Cardiac muscle cell (in vitro differentiated cells and primary cell): ENCODE measurements at regions not wholly inside any gene's neighbourhood (a gene's known extent, or its start where the extent isn't known, plus 50 kb on each side); places are given as distances from the start of the nearest gene placed in this dataset.

Source experiments
- DNase-seq, 2 donors: peaks; one replicate each; pipeline versions ENCODE4 v3.0.0 to v3.0.0-alpha.2; 2010 to 2017; ENCODE audit warnings: low read depth in 1 of 2, low spot score in 1 of 2
- H3K27ac ChIP-seq: fragments of 200-600 bp; sonication (generic); 2 replicates; pipeline ENCODE4 v1.5.1; 2016
- H3K27me3 ChIP-seq: fragments of 200-600 bp; sonication (generic); 2 replicates; pipeline ENCODE4 v1.6.0; 2016; ENCODE audit warnings: control low read depth
- H3K36me3 ChIP-seq: fragments of 200-600 bp; sonication (generic); 2 replicates; pipeline ENCODE4 v1.5.1; 2016; ENCODE audit warnings: control low read depth
- H3K4me1 ChIP-seq: fragments of 200-600 bp; sonication (generic); 2 replicates; pipeline ENCODE4 v1.8.1; 2017; ENCODE audit warnings: low read depth, mild to moderate bottlenecking, mixed run types
- H3K4me3 ChIP-seq: fragments of 200-600 bp; sonication (generic); 2 replicates; pipeline ENCODE4 v1.5.1; 2016; ENCODE audit warnings: mild to moderate bottlenecking
- H3K9me3 ChIP-seq: fragments of 200-600 bp; sonication (generic); 2 replicates; pipeline ENCODE4 v1.5.1; 2017; ENCODE audit warnings: low read depth, mild to moderate bottlenecking, control low read depth
- CTCF ChIP-seq: IDR thresholded peaks from 2 replicates; pipeline ENCODE4 v1.5.1; 2012; ENCODE audit warnings: low read depth, mild to moderate bottlenecking, low read length

DNA sequence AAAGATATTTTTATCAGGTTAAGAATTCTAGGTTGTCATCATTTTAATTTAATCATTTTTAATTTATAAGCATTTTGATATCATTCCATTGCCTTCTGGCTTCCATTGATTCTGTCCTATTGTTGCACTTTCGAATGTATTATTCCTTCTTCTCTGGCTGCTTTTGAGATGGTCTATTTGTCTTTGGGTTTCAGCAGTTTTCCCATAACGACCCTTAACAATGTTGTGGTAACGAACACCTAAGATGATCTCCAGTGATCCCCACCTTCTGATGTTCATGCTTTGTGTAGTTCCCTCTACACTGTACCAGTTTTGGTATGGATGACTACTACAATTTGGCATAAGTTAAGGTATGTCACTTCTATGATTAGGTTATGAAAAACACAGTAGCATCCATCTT lies 59.9 kb downstream of the MINAR1 start:
- Histone ChIP-seq H3K27ac (no peak overlapping the region), H3K27me3 (no peaks in the 10 kb centered on the region), H3K9me3 (no peaks in the 10 kb centered on the region), H3K36me3 (no peaks in the 10 kb centered on the region), H3K4me3 (no peak overlapping the region), H3K4me1 (no peaks in the 10 kb centered on the region)
- no peak for DNase-seq
- TF ChIP-seq CTCF = no peak

- no peaks in the 10 kb centered on the region for H3K36me3 ChIP-seq
- H3K27me3 ChIP-seq = no peaks in the 10 kb centered on the region
- H3K9me3 ChIP-seq = no peaks in the 10 kb centered on the region
- DNase-seq = no peak
- H3K4me1 ChIP-seq = no peaks in the 10 kb centered on the region
- no peak overlapping the region for H3K4me3 ChIP-seq
- TF ChIP-seq CTCF = no peak
- H3K27ac ChIP-seq = no peak overlapping the region
These were observed 62.3 kb downstream of the MINAR1 start for GRCh38 chr15:79494384-79494909.

DNA sequence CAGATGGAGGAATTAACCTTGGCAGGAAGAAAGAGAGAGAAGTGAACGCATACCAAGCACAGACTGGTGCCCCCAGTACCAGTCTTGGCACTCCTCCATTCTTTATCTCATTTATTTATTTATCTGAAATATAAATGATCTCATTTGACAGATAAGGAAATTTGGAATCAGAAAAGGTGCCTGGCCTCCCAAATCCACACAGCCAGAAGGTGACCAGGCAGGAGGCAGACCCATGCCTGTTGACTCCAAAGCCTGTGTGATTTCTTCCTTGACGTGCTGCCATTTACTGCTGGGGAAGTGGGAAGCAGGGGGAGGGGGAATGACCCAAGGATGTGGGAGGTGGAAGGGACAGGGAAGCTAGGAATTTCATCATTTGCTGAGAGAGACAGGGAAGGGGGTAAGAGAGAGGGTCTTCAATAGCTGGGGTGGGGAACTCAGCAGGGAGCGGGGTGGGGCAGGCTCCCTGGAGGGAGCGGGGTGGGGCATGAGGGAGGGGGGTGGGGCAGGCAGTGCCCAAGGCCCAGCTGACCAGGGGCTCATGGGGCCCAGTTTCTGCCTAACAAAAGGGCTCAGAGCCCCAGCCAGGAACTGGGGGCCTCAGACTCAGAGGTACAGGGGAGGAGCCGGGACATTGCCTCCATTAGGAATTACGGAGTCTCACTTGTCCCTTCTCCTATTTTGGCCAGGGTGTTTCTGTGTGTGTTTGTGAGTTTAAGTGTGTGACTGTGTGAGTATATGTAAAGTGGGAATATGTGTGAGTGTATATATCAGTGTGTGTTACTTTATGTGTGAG lies 63.0 kb downstream of the MINAR1 start:
- TF ChIP-seq CTCF = no peak
- H3K36me3 ChIP-seq = no peaks in the 10 kb centered on the region
- no peaks in the 10 kb centered on the region for H3K4me1 ChIP-seq
- H3K4me3 ChIP-seq = no peak overlapping the region
- DNase-seq = no peak
- no peaks in the 10 kb centered on the region for H3K9me3 ChIP-seq
- no peaks in the 10 kb centered on the region for H3K27me3 ChIP-seq
- no peak overlapping the region for H3K27ac ChIP-seq

- Histone ChIP-seq H3K27me3 (no peaks in the 10 kb centered on the region), H3K4me3 (no peak overlapping the region), H3K9me3 (no peaks in the 10 kb centered on the region), H3K4me1 (no peaks in the 10 kb centered on the region), H3K27ac (no peak overlapping the region), H3K36me3 (no peaks in the 10 kb centered on the region)
- DNase-seq = no peak
- TF ChIP-seq CTCF = no peak
These were observed 63.6 kb downstream of the MINAR1 start for GRCh38 chr15:79495775-79496174.

DNA sequence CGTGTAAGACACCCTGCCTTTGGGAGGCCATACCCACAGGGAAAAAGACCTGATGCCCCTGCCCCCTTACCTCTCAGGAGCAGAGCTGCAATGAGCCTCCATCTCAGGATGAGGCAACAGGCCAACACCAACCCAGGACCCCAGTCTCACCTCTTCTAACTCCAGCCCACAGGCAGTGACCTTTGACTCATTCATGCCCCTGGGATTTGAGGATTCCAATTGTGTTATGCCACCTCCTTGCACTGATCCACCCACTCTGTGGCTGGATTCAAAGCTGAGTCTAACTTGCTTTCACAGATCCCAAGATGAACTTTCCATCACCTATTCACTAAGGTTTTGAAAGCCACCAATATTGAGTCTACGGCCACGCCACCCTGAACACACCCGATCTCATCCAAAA lies 64.7 kb downstream of the MINAR1 start:
- DNase-seq = no peak
- H3K4me3 ChIP-seq = no peak overlapping the region
- no peaks in the 10 kb centered on the region for H3K27me3 ChIP-seq
- H3K36me3 ChIP-seq = no peaks in the 10 kb centered on the region
- H3K4me1 ChIP-seq = no peaks in the 10 kb centered on the region
- no peak overlapping the region for H3K27ac ChIP-seq
- no peaks in the 10 kb centered on the region for H3K9me3 ChIP-seq
- TF ChIP-seq CTCF = no peak
